K562 (cell line): ENCODE measurements at regions not wholly inside any gene's neighbourhood (a gene's known extent, or its start where the extent isn't known, plus 50 kb on each side); places are given as distances from the start of the nearest gene placed in this dataset.

Source experiments
- ATAC-seq: fragments of 200-7000 bp; cut with Tn5 transposase; 3 replicates; pipeline ENCODE4 v1.9.1; 2020; ENCODE audit warnings: moderate library complexity
- BruUV-seq: library from RNA; stranded (reverse); fragments of 400-500 nt; replicated peaks from 2 replicates; lab custom pipeline; 2021; lab: Mats Ljungman, UMichigan
- CTCF ChIA-PET: fragments of 300-600 bp; formaldehyde crosslinking; extraction: SDS; loops from one replicate; lab custom pipeline; 2021; ENCODE audit warnings: low intra/inter-chr PET ratio; lab: Yijun Ruan, JAX
- POLR2A ChIA-PET: fragments of 300-600, 350-650 bp; sonication (Branson Sonifier 250); formaldehyde crosslinking; extraction: SDS; loops from one replicate; lab custom pipeline; 2021; ENCODE audit warnings: antibody characterized with exemption, inconsistent platforms; lab: Yijun Ruan, JAX
- DNase-seq, 4 experiments: peaks; one replicate each; pipeline versions ENCODE4 v3.0.0 to v3.0.0-alpha.2; 2011 to 2018; ENCODE audit warnings: low spot score in 3 of 4, mixed read lengths in 3 of 4; ENCODE audit errors: extremely low read depth in 1 of 4
- FAIRE-seq: peaks from 2 replicates; lab custom pipeline; 2011; peaks lifted over from hg19 to GRCh38; lab: Jason Lieb, UNC
- H2AFZ ChIP-seq: 2 replicates; pipeline ENCODE4 v1.6.0; 2011; ENCODE audit warnings: low read depth, low read length, control low read depth, inconsistent platforms
- H3K27ac ChIP-seq: fragments of 200-600 bp; 3 replicates; pipeline ENCODE4 v1.8.0; 2011; ENCODE audit warnings: low read depth, mild to moderate bottlenecking, control low read depth, inconsistent platforms, low read length, moderate library complexity, mixed read lengths; ENCODE audit errors: extremely low read depth
- H3K27me3 ChIP-seq, 2 experiments: fragments of 300-600 bp in 1 of 2; 2 replicates in 1 of 2; 3 replicates in 1 of 2; pipeline versions ENCODE4 v1.6.0 to v1.8.0; 2011; ENCODE audit warnings: inconsistent platforms in 2 of 2, low read length in 2 of 2, mild to moderate bottlenecking in 1 of 2, mixed read lengths in 1 of 2, moderate library complexity in 1 of 2; ENCODE audit not compliant: control insufficient read depth in 2 of 2, insufficient read depth in 2 of 2
- H3K36me3 ChIP-seq: fragments of 300-600 bp; 3 replicates; pipeline ENCODE4 v1.8.0; 2011; ENCODE audit warnings: mild to moderate bottlenecking, low read length, inconsistent platforms; ENCODE audit not compliant: control insufficient read depth, insufficient read depth
- H3K4me1 ChIP-seq, 2 experiments: fragments of 200-600 bp in 1 of 2; replicated peaks in 1 of 2; 2 replicates in 1 of 2; 3 replicates in 1 of 2; pipeline versions ENCODE4 v1.5.1 to v1.8.0; 2011; ENCODE audit warnings: inconsistent platforms in 2 of 2, low read length in 2 of 2, mild to moderate bottlenecking in 1 of 2, mixed read lengths in 1 of 2, moderate library complexity in 1 of 2; ENCODE audit not compliant: control insufficient read depth in 2 of 2, insufficient read depth in 2 of 2
- H3K4me2 ChIP-seq: 2 replicates; pipeline ENCODE4 v1.6.1; 2011; ENCODE audit warnings: low read length, control low read depth, inconsistent platforms, mixed read lengths; ENCODE audit not compliant: insufficient read depth
- H3K4me3 ChIP-seq: fragments of 200-600 bp; sonication (generic), shearing (Covaris generic); 2 replicates; pipeline ENCODE4 v1.5.1; 2016; ENCODE audit warnings: control low read depth, inconsistent platforms
- H3K79me2 ChIP-seq: fragments of 200-600 bp; 3 replicates; pipeline ENCODE4 v1.8.0; 2011; ENCODE audit warnings: low read length, inconsistent platforms; ENCODE audit not compliant: control insufficient read depth, insufficient read depth
- H3K9ac ChIP-seq, 2 experiments: 2 replicates each; pipeline versions ENCODE4 v1.6.0 to v1.6.1; 2011; ENCODE audit warnings: low read depth in 2 of 2, low read length in 2 of 2, control low read depth in 1 of 2, inconsistent platforms in 1 of 2, mild to moderate bottlenecking in 1 of 2, mixed read lengths in 1 of 2; ENCODE audit not compliant: insufficient read depth in 1 of 2
- H3K9me1 ChIP-seq: one replicate; pipeline ENCODE4 v1.6.0; 2011; ENCODE audit warnings: inconsistent platforms, mild to moderate bottlenecking, low read length, moderate library complexity; ENCODE audit not compliant: control insufficient read depth, insufficient read depth
- H3K9me3 ChIP-seq: replicated peaks from 2 replicates; pipeline ENCODE4 v1.5.1; 2011; ENCODE audit warnings: low read depth, low read length, inconsistent platforms; ENCODE audit not compliant: control insufficient read depth, insufficient read depth
- H4K20me1 ChIP-seq: replicated peaks from 2 replicates; pipeline ENCODE4 v1.6.1; 2011; ENCODE audit warnings: low read length, inconsistent platforms, mixed read lengths; ENCODE audit not compliant: control insufficient read depth, insufficient read depth
- CCNT2 ChIP-seq: IDR thresholded peaks from 2 replicates; pipeline ENCODE4 v1.6.1; 2011; ENCODE audit warnings: borderline replicate concordance, low read depth, mild to moderate bottlenecking, moderate library complexity, mixed read lengths, low read length; ENCODE audit not compliant: insufficient read length; ENCODE audit errors: extremely low read depth
- GTF2E2 ChIP-seq: fragments of 200-800 bp; sonication (Bioruptor generic); IDR thresholded peaks from 2 replicates; pipeline ENCODE4 v1.6.1; 2016; ENCODE audit warnings: missing genetic modification characterization, missing compliant biosample characterization
- HDAC2 ChIP-seq: fragments of 450-650 bp; IDR thresholded peaks from 2 replicates; pipeline ENCODE4 v1.6.1; 2016; ENCODE audit warnings: mild to moderate bottlenecking
- NCOR1 ChIP-seq: fragments of 450-650 bp; IDR thresholded peaks from 2 replicates; pipeline ENCODE4 v1.6.1; 2016; ENCODE audit warnings: mild to moderate bottlenecking, moderate library complexity
- RHOXF2B ChIP-seq: fragments of 250-450 bp; sonication (Bioruptor Pico); conservative IDR thresholded peaks from 2 replicates; pipeline ENCODE4 v1.5.1; 2021
- TAF9B ChIP-seq: fragments of 450-650 bp; IDR thresholded peaks from 2 replicates; pipeline ENCODE4 v1.6.1; 2018; ENCODE audit warnings: mild to moderate bottlenecking; ENCODE audit not compliant: partially characterized antibody
- TCF15 ChIP-seq: fragments of 250-450 bp; sonication (Bioruptor Pico); IDR thresholded peaks from 2 replicates; pipeline ENCODE4 v1.8.0; 2022; ENCODE audit warnings: moderate library complexity, mild to moderate bottlenecking, inconsistent platforms
- ZNF398 ChIP-seq: fragments of 250-450 bp; sonication (Bioruptor Pico); IDR thresholded peaks from 2 replicates; pipeline ENCODE4 v1.8.0; 2021; ENCODE audit warnings: moderate library complexity, mild to moderate bottlenecking, inconsistent platforms
- WGBS: fragments of 100-300 bp; shearing (Covaris generic); methylation state at CpG from one replicate; pipeline ENCODE4 v1.1.6; 2016; ENCODE audit warnings: low coverage, mixed read lengths; ENCODE audit not compliant: insufficient coverage; ENCODE audit errors: missing lambda C conversion rate; 5-methylcytosine and 5-hydroxymethylcytosine counted together
- in situ Hi-C: fragments of 300-500 bp; cut with MboI; formaldehyde crosslinking; loops from 4 replicates; pipeline ENCODE4 v1.15.0; 2018; ENCODE audit warnings: inconsistent platforms, mixed read lengths
- intact Hi-C: fragments of 100-400 bp; cut with micrococcal nuclease; formaldehyde crosslinking; loops from 2 replicates; pipeline ENCODE4 v1.14.2; 2022

- Histone ChIP-seq H3K36me3 (no peaks in the 10 kb centered on the region), H3K9ac (no peak overlapping the region), H3K9me1 (no peaks in the 10 kb centered on the region), H3K27me3 (peaks cover 14 to 21% of the 10 kb centered on the region in 2 experiments; a peak in 4 of 5 replicates), H3K4me1 (peaks cover 0 to 9% of the 10 kb centered on the region in 2 experiments; a peak in 2 of 5 replicates), H2AFZ (no peak overlapping the region), H3K4me3 (no peak overlapping the region), H4K20me1 (no peaks in the 10 kb centered on the region; the same call in 1 of the 2 replicates), H3K27ac (no peak overlapping the region), H3K9me3 (no peaks in the 10 kb centered on the region), H3K4me2 (no peak overlapping the region), H3K79me2 (no peaks in the 10 kb centered on the region)
- DNase-seq (no peak), ATAC-seq (no peak), FAIRE-seq (no peak)
- ChIA-PET CTCF (no interaction called here), POLR2A (interaction anchor here (0.7 kb wide), 1 partner anchor 50 kb away, joined by 4 read pairs; no protein-coding TSS in a partner anchor)
- TF ChIP-seq ZNF398 = no peak
- no peak for TF ChIP-seq HDAC2
- TF ChIP-seq RHOXF2B (CRISPR knock-in tag) = no peak
- no peak for TF ChIP-seq NCOR1
- TF ChIP-seq GTF2E2 (tag) = no peak
- no peak for TF ChIP-seq TCF15 (CRISPR knock-in tag)
- no peak for TF ChIP-seq CCNT2
- no peak for TF ChIP-seq TAF9B
- intact Hi-C loops = no loop called here
- BruUV-seq = no TSS peak
- in situ Hi-C loops = no loop called here
- WGBS = 8% methylated on average over 9 of the region's 9 CpGs
These were observed 115.6 kb downstream of the KLF13 start for GRCh38 chr15:31442226-31442625.
